NCI-H748 treated with DMSO at 0.1 percent for 48 hours (cell line): ENCODE measurements at regions not wholly inside any gene's neighbourhood (a gene's known extent, or its start where the extent isn't known, plus 50 kb on each side); places are given as distances from the start of the nearest gene placed in this dataset.
"Not testable (repeated sequence)": the region's sequence is repeated elsewhere in the genome, so short reads cannot be mapped to it uniquely, and the experiment has no call there.

Experiments used
- DNase-seq: peaks from one replicate; lab custom pipeline; 2025; lab: John Stamatoyannopoulos, UW

- no peak for DNase-seq
These were observed 204.7 kb downstream of the SPRY1 start for GRCh38 chr4:123600987-123601904.

GRCh38 chr4:123602007-123602406 is 205.4 kb downstream of the SPRY1 start:
- no peak for DNase-seq

GRCh38 chr4:123603165-123603564 is 206.6 kb downstream of the SPRY1 start:
- DNase-seq: no peak

- DNase-seq: not testable (repeated sequence)
These were observed 209.2 kb downstream of the SPRY1 start for GRCh38 chr4:123605797-123606196.

GRCh38 chr4:123606336-123606735 is 209.7 kb downstream of the SPRY1 start:
- DNase-seq: no peak

- no peak for DNase-seq
These were observed 210.4 kb downstream of the SPRY1 start for GRCh38 chr4:123606946-123607542.

- DNase-seq: no peak
These were observed 213.2 kb downstream of the SPRY1 start for GRCh38 chr4:123609829-123610228.

- no peak for DNase-seq
These were observed 217.2 kb downstream of the SPRY1 start for GRCh38 chr4:123613586-123614344.

- DNase-seq: no peak
These were observed 219.3 kb downstream of the SPRY1 start for GRCh38 chr4:123615901-123616300.

GRCh38 chr4:123616951-123617461 is 220.4 kb downstream of the SPRY1 start:
- DNase-seq: peak; percentile 80

- no peak for DNase-seq
These were observed 221.2 kb downstream of the SPRY1 start for GRCh38 chr4:123617791-123618190.

- no peak for DNase-seq
These were observed 222.0 kb downstream of the SPRY1 start for GRCh38 chr4:123618606-123619005.

- DNase-seq: no peak
These were observed 222.7 kb downstream of the SPRY1 start for GRCh38 chr4:123619326-123619725.

- DNase-seq: no peak
These were observed 223.3 kb downstream of the SPRY1 start for GRCh38 chr4:123619895-123620294.

GRCh38 chr4:123621072-123621705 is 224.6 kb downstream of the SPRY1 start:
- no peak for DNase-seq

GRCh38 chr4:123622572-123622971 is 226.0 kb downstream of the SPRY1 start:
- no peak for DNase-seq

GRCh38 chr4:123623611-123624010 is 227.0 kb downstream of the SPRY1 start:
- no peak for DNase-seq

- DNase-seq: no peak
These were observed 228.4 kb downstream of the SPRY1 start for GRCh38 chr4:123624959-123625358.

GRCh38 chr4:123628288-123628687 is 231.7 kb downstream of the SPRY1 start:
- no peak for DNase-seq

GRCh38 chr4:123631786-123632692 is 235.4 kb downstream of the SPRY1 start:
- no peak for DNase-seq

- no peak for DNase-seq
These were observed 236.1 kb downstream of the SPRY1 start for GRCh38 chr4:123632693-123633030.
